ENCODE measurements at regions not wholly inside any gene's neighbourhood (a gene's known extent, or its start where the extent isn't known, plus 50 kb on each side); places are given as distances from the start of the nearest gene placed in this dataset.

DNA sequence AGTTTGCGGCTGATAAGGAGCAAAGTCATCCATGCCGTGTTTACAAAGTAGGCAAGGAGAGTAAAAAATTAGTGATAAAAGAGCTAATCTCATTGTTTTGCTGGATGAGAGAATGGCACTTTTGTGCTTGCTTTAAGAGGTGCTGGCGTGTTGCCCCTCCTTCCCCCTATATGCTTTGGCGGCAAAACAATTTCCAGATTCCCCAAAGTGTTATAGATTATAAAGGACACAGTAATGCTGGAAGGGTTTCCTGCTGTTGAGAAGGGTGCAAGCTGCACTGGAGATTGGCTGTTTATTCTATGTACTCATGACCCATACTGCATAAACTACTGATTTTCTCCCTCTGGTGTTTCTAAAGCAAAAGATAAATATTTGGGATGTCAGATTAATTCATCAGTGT is 338.9 kb upstream of the MAP3K7 start:
- no peak for DNase-seq

DNA sequence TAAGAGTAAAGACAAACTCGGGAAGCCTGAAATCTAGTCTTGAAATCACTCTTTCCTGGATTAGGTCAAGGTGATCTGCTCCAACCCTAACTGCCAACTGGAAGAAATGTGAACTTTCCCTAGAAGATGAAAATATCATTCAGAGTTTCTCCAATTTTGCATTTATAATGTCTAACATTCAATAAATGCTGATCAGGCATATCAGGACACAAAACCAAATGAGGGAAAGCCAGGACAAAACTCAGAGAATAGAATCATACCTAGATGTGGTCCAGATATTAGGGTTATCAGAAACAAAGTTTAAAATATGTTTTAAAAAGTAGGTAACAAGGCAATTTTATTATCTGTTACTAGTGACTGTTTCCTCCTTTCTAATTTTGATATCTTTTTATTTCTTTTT is 335.5 kb upstream of the MAP3K7 start:
- DNase-seq = no peak

DNA sequence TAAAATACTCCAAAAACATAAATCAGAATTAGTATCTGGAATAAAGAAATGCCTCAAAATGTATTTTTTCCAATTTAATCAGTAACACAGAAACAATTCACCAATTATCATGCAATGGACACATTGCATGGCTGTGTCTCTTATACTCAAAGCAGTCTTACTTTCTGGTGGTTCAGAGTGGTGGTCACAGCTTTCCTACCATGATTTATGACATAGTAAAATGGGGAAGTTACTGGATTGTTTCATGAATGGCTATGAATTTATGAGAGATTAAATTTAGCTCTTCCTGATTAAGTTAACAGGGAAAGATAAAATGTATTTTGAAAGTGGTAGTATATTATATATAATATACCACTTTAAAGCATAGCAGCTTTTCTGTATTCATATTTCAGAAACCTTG is 331.5 kb upstream of the MAP3K7 start:
- DNase-seq = no peak

DNA sequence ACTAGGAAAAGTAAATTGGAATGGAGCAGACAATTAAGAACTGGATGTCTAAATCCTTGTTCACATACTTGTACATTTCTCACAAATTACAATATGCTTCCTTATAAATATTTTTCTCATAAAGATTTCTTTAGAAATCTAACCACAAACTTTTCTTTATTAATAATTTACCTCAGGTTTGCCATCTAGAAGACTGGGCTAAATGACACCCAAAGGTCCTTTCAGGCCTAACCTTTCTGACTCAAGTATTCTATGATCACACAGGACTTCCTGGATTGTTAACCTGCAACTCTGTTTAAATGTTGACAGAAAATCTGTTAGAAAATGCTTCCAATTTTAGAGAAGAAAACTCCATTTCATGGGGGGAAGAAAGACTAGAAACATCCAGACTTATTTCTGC is 330.5 kb upstream of the MAP3K7 start:
- no peak for DNase-seq

- DNase-seq = no peak
Measured at GRCh38 chr6:90916968-90917367, 330.1 kb upstream of the MAP3K7 start.

GRCh38 chr6:90915224-90915915 is 328.5 kb upstream of the MAP3K7 start:
- no peak for DNase-seq

- DNase-seq = no peak
Measured at GRCh38 chr6:90914312-90914711, 327.4 kb upstream of the MAP3K7 start.

DNA sequence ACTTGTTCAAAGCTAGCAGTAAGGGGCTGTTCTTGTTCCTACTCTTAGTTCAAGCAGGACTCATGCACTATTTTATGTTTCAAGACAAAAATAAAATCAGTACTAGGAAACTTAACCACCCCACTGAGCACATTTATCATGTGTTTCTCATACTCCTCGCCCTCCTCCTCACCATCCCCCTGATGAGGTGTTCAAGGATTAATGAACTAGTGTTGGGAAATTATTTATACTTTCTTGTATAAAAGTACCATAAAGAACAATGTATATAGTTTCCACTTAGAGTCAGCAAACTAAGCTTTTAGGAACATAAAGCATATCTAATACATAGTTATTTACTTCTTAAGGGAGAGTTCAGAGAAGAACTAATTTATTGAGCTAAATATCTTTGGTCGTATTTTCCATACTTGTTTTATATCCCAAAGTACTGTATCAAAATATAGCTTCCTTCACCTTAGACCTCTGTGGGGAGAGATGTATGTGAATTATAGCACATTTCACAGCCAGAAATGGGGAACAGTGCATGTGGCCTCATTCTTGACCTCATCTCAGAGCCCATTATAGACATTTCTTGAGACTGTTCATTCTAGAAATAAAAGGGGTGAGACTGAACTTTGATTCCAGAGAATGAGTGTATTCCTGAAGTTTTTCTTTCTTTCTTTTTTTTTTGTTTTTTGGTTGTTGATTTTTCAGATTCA is 326.5 kb upstream of the MAP3K7 start:
- DNase-seq = no peak

DNA sequence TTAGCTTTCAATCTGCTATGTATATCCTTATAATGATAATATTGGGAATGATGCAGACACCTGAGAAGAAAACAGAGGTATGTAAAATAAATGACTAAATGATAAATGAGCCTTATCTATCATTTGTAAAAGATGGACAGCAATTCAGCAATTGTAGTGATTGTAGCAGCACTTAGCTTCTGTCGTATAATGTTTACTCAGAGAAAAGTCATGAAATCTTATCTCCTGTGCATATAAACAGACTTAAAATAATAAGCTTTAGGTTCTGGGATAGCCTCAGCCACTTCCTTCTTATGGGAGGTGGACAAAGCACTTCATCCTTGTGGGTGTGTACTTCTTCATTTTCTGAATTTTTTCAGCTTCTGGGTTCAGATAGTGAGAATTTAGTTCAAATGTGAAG is 324.8 kb upstream of the MAP3K7 start:
- no peak for DNase-seq

DNA sequence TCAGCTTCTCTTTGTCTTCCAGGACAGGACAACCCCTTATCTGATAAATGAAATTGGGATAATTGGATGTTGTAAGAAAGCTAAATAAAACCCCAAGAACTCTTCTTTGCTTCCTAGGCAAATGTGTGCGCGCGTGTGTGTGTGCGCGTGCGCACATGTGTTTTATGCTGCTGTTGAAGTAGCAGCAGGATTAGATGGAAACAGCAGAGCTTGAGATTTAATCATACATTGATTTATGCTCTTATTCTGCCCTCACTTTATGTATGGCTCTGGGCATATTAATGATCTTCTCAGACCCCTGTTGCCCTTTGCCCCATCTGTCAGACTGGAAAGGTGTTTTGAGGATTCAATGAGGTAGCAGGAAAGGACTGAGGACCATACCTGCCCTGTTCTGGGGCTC is 324.0 kb upstream of the MAP3K7 start:
- DNase-seq = no peak

- no peak for DNase-seq
Measured at GRCh38 chr6:90907931-90908655, 321.2 kb upstream of the MAP3K7 start.

GRCh38 chr6:90905351-90905750 is 318.5 kb upstream of the MAP3K7 start:
- DNase-seq = no peak

DNA sequence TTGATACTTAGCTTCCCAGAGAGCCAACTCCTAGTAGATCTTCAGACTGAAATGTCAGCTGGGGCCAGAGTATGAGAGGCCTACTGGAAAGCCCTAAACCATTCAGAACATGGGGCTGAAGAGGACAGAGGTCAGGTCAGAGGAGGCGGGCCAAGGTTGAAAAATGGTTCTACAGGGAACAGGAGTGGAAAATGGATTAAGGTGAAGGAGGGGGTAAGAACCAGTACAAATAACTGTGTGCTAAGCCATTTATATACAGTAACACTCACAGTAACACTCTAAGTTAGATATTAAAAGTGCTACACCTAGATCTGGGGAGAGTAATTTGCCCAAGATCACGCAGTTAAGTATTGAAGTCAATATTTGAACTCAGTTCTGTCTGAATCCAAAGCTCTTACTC is 313.2 kb upstream of the MAP3K7 start:
- DNase-seq = no peak

GRCh38 chr6:90898763-90899162 is 311.9 kb upstream of the MAP3K7 start:
- no peak for DNase-seq

- peak; percentile 3 for DNase-seq
Measured at GRCh38 chr6:90896075-90896547, 309.2 kb upstream of the MAP3K7 start.

GRCh38 chr6:90895299-90896074 is 308.6 kb upstream of the MAP3K7 start:
- peak; percentile 4 for DNase-seq

- no peak for DNase-seq
Measured at GRCh38 chr6:90894285-90895130, 307.6 kb upstream of the MAP3K7 start.

- no peak for DNase-seq
Measured at GRCh38 chr6:90893400-90893799, 306.5 kb upstream of the MAP3K7 start.

DNA sequence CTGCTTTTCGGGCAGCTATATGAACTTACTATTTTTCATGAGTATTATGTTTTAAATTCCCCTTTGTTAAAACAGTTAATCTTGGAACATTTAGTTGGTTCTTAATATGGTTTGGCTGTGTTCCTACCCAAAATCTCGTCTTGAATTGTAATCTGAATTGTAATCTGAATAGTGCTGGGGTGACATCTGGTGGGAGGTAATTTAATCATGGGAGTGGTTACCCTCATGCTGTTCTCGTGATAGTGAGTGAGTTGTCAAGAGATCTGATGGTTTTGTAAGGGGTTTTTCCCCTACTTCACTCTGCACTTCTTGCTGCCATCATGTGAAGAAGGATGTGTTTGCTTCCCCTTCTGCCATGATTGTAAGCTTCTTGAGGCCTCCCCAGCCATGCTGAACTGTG is 305.4 kb upstream of the MAP3K7 start:
- DNase-seq = no peak

DNA sequence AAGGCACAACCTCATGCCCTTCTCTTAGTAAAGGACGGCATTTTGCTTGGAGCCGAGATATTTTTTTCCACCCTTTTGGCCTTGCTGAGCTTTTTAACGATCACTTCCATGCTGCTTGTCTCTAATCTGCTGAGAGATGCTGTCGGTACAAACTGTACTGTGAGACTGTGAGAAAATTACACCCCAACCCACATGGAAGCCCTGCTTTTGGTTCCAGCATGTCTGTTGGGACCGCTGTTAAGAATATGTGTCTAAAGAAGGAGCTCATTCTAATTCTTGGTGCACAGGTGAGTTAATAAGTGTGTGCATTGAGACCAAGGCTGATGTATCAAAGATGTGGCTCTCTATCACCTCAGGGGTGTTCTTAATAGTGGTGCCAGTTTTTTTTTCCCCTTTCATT is 304.5 kb upstream of the MAP3K7 start:
- DNase-seq = no peak

GRCh38 chr6:90890683-90891330 is 303.9 kb upstream of the MAP3K7 start:
- DNase-seq = peak; percentile 1

GRCh38 chr6:90887764-90888163 is 300.9 kb upstream of the MAP3K7 start:
- no peak for DNase-seq

Data from NCI-H2227 treated with DMSO at 0.1 percent for 48 hours (cell line).